ENCODE measurements at regions not wholly inside any gene's neighbourhood (a gene's known extent, or its start where the extent isn't known, plus 50 kb on each side); places are given as distances from the start of the nearest gene placed in this dataset.

GRCh38 chr2:181751266-181752030 lies 71.1 kb upstream of the NEUROD1 start:
- TF ChIP-seq CTCF (IDR thresholded peaks at IDR 0.05), result no peak
- Histone ChIP-seq H3K9me3 (no peaks in the 10 kb centered on the region), H3K27me3 (no peaks in the 10 kb centered on the region), H3K36me3 (no peaks in the 10 kb centered on the region), H3K4me1 (no peaks in the 10 kb centered on the region), H3K4me3 (no peak overlapping the region), H3K27ac (no peak overlapping the region)
- intact Hi-C loops (cut with DNase I), result no loop called here
- no peak for ATAC-seq
- DNase-seq, result no peak

- TF ChIP-seq CTCF (IDR thresholded peaks at IDR 0.05), result no peak
- H3K36me3 ChIP-seq, result no peaks in the 10 kb centered on the region
- H3K4me3 ChIP-seq, result no peak overlapping the region
- DNase-seq, result no peak
- intact Hi-C loops (cut with DNase I), result no loop called here
- no peaks in the 10 kb centered on the region for H3K4me1 ChIP-seq
- no peaks in the 10 kb centered on the region for H3K27me3 ChIP-seq
- no peak overlapping the region for H3K27ac ChIP-seq
- no peak for ATAC-seq
- H3K9me3 ChIP-seq, result no peaks in the 10 kb centered on the region
These were observed 72.0 kb upstream of the NEUROD1 start for GRCh38 chr2:181752301-181752700.

- intact Hi-C loops (cut with DNase I), result no loop called here
- Histone ChIP-seq H3K27me3 (no peaks in the 10 kb centered on the region), H3K9me3 (no peaks in the 10 kb centered on the region), H3K27ac (no peak overlapping the region), H3K36me3 (no peaks in the 10 kb centered on the region), H3K4me1 (no peaks in the 10 kb centered on the region), H3K4me3 (no peak overlapping the region)
- no peak for DNase-seq
- no peak for ATAC-seq
- TF ChIP-seq CTCF (IDR thresholded peaks at IDR 0.05), result no peak
These were observed 73.4 kb upstream of the NEUROD1 start for GRCh38 chr2:181753686-181754085.

GRCh38 chr2:181754105-181754504 lies 73.8 kb upstream of the NEUROD1 start:
- no peaks in the 10 kb centered on the region for H3K4me1 ChIP-seq
- no peak for ATAC-seq
- no peak for DNase-seq
- H3K27me3 ChIP-seq, result no peaks in the 10 kb centered on the region
- no peaks in the 10 kb centered on the region for H3K9me3 ChIP-seq
- no peak overlapping the region for H3K4me3 ChIP-seq
- TF ChIP-seq CTCF (IDR thresholded peaks at IDR 0.05), result no peak
- H3K36me3 ChIP-seq, result no peaks in the 10 kb centered on the region
- no peak overlapping the region for H3K27ac ChIP-seq
- intact Hi-C loops (cut with DNase I), result no loop called here

DNA sequence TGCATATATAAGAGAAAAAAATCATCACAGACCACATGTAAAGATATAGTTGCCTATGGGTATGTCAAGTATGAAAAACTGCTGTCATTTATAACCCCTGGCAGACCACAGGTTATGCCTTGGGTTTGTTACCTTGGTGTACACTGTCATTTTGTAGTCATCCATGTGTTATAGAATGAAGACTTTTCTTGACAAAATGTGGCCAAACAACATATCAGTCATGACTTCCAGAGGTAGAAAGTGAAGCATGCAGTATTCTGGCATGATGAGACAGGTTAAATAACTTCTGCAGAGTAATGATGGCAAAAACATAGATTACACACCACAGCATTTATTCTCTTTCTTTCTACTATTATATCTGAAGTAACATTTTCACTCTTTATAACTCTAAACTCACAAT lies 74.9 kb upstream of the NEUROD1 start:
- Histone ChIP-seq H3K4me3 (no peak overlapping the region), H3K4me1 (no peaks in the 10 kb centered on the region), H3K36me3 (no peaks in the 10 kb centered on the region), H3K27me3 (no peaks in the 10 kb centered on the region), H3K27ac (no peak overlapping the region), H3K9me3 (no peaks in the 10 kb centered on the region)
- intact Hi-C loops (cut with DNase I), result no loop called here
- TF ChIP-seq CTCF (IDR thresholded peaks at IDR 0.05), result no peak
- no peak for DNase-seq
- ATAC-seq, result no peak
